Nephron progenitor cell (in vitro differentiated cells): ENCODE measurements at regions not wholly inside any gene's neighbourhood (a gene's known extent, or its start where the extent isn't known, plus 50 kb on each side); places are given as distances from the start of the nearest gene placed in this dataset.

Experiments used
- DNase-seq: peaks from one replicate; pipeline ENCODE4 v3.0.0; 2021
- H3K27ac Mint-ChIP-seq: 2 replicates; pipeline ENCODE4 v1.8.0; 2021; ENCODE audit warnings: mild to moderate bottlenecking, moderate library complexity, mixed read lengths
- H3K27me3 Mint-ChIP-seq: 2 replicates; pipeline ENCODE4 v1.8.0; 2021; ENCODE audit warnings: mild to moderate bottlenecking, low read depth, mixed read lengths; ENCODE audit not compliant: poor library complexity
- H3K36me3 Mint-ChIP-seq: 2 replicates; pipeline ENCODE4 v1.8.0; 2021; ENCODE audit warnings: low read depth, mixed read lengths
- H3K4me1 Mint-ChIP-seq: 2 replicates; pipeline ENCODE4 v1.8.0; 2021; ENCODE audit warnings: mixed read lengths
- H3K4me3 Mint-ChIP-seq: 2 replicates; pipeline ENCODE4 v1.8.0; 2021; ENCODE audit warnings: mild to moderate bottlenecking, moderate library complexity, mixed read lengths
- H3K9me3 Mint-ChIP-seq: 2 replicates; pipeline ENCODE4 v1.8.0; 2021; ENCODE audit warnings: mild to moderate bottlenecking, moderate library complexity, mixed read lengths
- TF ChIP-seq, protein P1 (sequence below): fragments of 200-600 bp; sonication (generic); IDR thresholded peaks from 2 replicates; pipeline ENCODE4 v1.5.0; 2021; ENCODE audit warnings: antibody characterized with exemption

DNA sequence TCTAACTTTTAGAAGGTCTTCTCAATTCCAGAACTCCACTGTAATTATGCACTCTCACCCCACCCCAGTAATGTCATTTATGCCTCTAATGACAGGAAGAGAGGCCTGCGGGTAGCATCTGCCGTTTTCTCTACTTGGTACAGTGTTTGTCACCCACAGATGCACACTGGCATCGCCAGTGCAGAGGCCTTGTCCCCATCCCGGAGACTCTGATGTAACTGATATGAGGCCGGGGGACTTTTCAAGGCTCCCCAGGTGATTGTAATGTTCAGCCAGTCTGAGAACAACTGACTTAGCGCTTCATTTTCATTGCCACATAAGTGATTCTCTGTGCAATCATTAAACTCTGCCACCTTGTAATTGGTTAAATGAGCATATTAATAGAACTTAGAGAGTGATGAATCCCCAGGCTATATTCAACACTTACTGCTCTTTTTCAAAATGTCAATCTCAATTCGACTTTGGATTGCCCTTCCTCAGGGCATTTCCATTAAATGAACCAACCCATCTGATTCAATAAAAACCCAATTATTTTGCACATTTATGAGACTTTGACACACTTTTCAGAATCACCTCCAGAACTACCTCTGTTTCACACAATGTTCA, 113.2 kb downstream of the HERPUD2 start:
- Mint-ChIP-seq H3K4me3 (no peak overlapping the region), H3K27ac (no peak overlapping the region), H3K27me3 (peaks cover 9% of the 10 kb centered on the region), H3K9me3 (no peaks in the 10 kb centered on the region), H3K36me3 (no peaks in the 10 kb centered on the region), H3K4me1 (no peaks in the 10 kb centered on the region)
- TF ChIP-seq, protein P1, sequence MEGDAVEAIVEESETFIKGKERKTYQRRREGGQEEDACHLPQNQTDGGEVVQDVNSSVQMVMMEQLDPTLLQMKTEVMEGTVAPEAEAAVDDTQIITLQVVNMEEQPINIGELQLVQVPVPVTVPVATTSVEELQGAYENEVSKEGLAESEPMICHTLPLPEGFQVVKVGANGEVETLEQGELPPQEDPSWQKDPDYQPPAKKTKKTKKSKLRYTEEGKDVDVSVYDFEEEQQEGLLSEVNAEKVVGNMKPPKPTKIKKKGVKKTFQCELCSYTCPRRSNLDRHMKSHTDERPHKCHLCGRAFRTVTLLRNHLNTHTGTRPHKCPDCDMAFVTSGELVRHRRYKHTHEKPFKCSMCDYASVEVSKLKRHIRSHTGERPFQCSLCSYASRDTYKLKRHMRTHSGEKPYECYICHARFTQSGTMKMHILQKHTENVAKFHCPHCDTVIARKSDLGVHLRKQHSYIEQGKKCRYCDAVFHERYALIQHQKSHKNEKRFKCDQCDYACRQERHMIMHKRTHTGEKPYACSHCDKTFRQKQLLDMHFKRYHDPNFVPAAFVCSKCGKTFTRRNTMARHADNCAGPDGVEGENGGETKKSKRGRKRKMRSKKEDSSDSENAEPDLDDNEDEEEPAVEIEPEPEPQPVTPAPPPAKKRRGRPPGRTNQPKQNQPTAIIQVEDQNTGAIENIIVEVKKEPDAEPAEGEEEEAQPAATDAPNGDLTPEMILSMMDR: no peak
- DNase-seq: no peak

DNA sequence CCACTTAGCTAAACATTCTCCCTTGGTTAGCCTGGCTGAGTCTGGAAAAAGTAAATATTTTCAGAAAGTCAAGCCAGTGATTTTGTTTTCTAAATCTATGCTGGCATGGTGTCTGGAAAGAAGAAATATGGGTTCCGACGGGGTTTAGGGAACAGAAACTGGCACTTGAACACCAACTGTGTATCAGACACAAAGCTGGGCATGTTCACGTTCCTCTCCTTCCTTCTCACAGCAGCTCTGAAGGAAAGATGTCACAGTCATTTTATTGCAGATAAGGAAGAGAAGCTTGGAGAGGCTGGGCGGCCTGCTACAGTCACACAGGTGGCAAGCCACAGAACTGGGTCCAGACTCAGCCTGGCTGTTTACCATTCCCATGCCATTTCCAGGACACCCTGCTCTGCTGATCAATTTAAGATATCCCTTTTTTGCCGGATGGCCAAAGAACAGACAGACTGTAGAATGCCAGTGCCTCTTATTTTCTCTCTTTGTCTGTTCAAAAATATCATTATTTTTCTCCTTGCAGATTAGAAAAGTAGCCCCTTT, 118.8 kb downstream of the HERPUD2 start:
- H3K4me1 Mint-ChIP-seq: peaks cover 7% of the 10 kb centered on the region
- H3K27me3 Mint-ChIP-seq: peaks cover 19% of the 10 kb centered on the region
- no peaks in the 10 kb centered on the region for H3K9me3 Mint-ChIP-seq
- H3K36me3 Mint-ChIP-seq: no peaks in the 10 kb centered on the region
- DNase-seq: no peak
- TF ChIP-seq, protein P1: no peak
- no peak overlapping the region for H3K4me3 Mint-ChIP-seq
- no peak overlapping the region for H3K27ac Mint-ChIP-seq

DNA sequence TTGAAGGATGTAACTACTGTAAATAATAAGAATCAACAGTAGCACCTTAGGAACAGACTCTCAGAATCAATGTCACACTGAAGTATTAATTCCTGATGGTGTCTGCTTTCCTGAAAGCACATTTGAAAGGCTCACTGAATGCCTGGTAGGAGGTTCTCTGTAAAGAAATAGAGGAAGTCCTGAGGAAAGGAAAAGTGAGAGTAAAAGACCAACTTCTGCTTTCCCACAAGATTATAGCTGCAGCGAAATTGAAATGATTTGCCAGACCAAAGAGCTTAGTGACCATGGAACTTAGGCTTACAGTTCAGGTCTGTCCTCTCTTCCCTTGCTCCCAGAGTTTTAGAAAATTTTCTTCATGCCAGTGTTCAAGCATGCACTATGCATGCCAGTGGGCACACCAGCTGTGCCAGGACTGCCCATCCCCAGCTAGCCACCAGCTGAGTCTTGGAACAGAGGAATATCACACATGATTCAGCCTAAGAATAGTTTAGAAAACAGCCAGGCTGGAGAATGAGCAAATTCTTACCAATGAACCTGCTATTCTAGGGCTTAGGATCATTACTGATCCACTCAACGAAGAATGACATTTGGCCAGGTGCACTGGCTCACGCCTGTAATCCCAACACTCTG, 123.2 kb downstream of the HERPUD2 start:
- DNase-seq: no peak
- Mint-ChIP-seq H3K27me3 (peaks cover 14% of the 10 kb centered on the region), H3K36me3 (no peaks in the 10 kb centered on the region), H3K4me3 (no peak overlapping the region), H3K4me1 (peaks cover 7% of the 10 kb centered on the region), H3K9me3 (no peaks in the 10 kb centered on the region), H3K27ac (no peak overlapping the region)
- TF ChIP-seq, protein P1: no peak

DNA sequence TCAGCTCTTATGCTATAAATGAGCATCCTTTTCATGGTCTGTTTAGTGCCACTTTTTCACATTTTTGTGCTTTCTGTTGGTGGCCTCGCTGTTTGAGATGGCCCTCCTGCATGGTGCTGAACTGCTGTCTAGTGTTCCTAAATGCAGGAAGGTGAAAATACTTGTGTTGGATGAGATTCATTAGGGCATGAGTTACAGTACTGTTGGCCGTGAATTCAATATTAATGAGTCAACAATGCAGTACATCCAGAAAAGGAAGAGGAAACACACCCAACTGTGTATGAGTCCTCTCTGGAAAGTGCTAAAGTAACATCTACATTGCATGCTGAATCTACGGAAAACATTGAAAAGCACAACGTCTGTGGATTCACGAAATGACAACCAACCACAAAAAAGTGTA, 124.0 kb downstream of the HERPUD2 start:
- no peaks in the 10 kb centered on the region for H3K36me3 Mint-ChIP-seq
- no peak overlapping the region for H3K4me3 Mint-ChIP-seq
- H3K27me3 Mint-ChIP-seq: peaks cover 7% of the 10 kb centered on the region
- DNase-seq: no peak
- TF ChIP-seq, protein P1: no peak
- peaks cover 7% of the 10 kb centered on the region for H3K4me1 Mint-ChIP-seq
- H3K27ac Mint-ChIP-seq: no peak overlapping the region
- no peaks in the 10 kb centered on the region for H3K9me3 Mint-ChIP-seq

DNA sequence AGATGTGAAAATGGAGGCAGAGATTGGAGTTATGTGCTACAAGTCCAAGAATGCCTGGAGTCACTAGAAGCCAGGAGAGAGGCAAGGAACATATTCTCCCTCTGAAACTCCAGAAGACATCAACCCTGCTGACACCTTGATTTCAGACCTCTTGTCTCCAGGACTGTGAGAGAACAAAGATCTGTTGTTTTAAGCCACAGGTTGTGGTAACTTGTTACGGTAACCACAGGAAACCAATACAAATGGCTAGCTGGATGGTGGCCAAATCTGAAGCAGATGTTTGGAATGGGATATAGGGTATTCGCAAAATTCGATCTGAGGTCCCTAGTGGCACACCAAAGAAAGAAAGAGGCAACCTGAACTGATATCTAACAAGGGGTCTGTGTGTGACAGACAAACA, 129.0 kb downstream of the HERPUD2 start:
- DNase-seq: no peak
- Mint-ChIP-seq H3K27ac (no peak overlapping the region), H3K27me3 (peaks cover under 1% of the 10 kb centered on the region)

More for the DNA sequence above, 129.0 kb downstream of the HERPUD2 start:
- H3K4me1 Mint-ChIP-seq: no peaks in the 10 kb centered on the region
- H3K36me3 Mint-ChIP-seq: no peaks in the 10 kb centered on the region
- no peaks in the 10 kb centered on the region for H3K9me3 Mint-ChIP-seq
- TF ChIP-seq, protein P1: no peak
- no peak overlapping the region for H3K4me3 Mint-ChIP-seq
